OCI-LY1 (cell line): ENCODE measurements at regions not wholly inside any gene's neighbourhood (a gene's known extent, or its start where the extent isn't known, plus 50 kb on each side); places are given as distances from the start of the nearest gene placed in this dataset.

Experiments used
- EZH2 ChIP-seq: fragments of 200-600 bp; sonication (generic), shearing (Covaris generic); IDR thresholded peaks from 2 replicates; pipeline ENCODE4 v1.8.0; 2017; ENCODE audit warnings: borderline replicate concordance, mixed run types, mild to moderate bottlenecking, antibody characterized with exemption, low read length, moderate library complexity, mixed read lengths
- TF ChIP-seq, protein P1 (sequence below): fragments of 200-600 bp; sonication (generic), shearing (Covaris generic); IDR thresholded peaks from 2 replicates; pipeline ENCODE4 v1.5.1; 2017; ENCODE audit warnings: mild to moderate bottlenecking, antibody characterized with exemption, low read length, moderate library complexity, mixed read lengths

DNA sequence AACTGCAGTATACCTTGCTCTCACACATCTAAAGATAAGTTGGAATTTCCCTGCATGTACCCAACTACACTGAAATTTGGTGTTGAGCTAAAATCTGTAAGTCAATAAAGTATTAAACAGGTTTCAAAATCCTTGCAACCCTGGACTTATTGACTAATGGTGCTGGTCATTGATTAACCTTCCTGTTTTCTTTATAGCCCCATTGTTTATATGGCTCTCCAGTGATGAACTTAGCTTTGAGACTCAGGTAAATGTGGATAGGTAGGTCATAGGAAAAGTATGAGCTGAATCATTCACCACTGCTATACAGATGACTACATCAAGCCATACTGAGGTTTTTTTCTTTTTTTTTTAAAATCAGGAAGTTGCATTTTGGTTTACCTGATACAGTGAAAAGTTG lies 132.7 kb downstream of the FAT3 start:
- TF ChIP-seq, protein P1, sequence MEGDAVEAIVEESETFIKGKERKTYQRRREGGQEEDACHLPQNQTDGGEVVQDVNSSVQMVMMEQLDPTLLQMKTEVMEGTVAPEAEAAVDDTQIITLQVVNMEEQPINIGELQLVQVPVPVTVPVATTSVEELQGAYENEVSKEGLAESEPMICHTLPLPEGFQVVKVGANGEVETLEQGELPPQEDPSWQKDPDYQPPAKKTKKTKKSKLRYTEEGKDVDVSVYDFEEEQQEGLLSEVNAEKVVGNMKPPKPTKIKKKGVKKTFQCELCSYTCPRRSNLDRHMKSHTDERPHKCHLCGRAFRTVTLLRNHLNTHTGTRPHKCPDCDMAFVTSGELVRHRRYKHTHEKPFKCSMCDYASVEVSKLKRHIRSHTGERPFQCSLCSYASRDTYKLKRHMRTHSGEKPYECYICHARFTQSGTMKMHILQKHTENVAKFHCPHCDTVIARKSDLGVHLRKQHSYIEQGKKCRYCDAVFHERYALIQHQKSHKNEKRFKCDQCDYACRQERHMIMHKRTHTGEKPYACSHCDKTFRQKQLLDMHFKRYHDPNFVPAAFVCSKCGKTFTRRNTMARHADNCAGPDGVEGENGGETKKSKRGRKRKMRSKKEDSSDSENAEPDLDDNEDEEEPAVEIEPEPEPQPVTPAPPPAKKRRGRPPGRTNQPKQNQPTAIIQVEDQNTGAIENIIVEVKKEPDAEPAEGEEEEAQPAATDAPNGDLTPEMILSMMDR, result no peak
- no peak for TF ChIP-seq EZH2
